ENCODE measurements at regions not wholly inside any gene's neighbourhood (a gene's known extent, or its start where the extent isn't known, plus 50 kb on each side); places are given as distances from the start of the nearest gene placed in this dataset.

DNA sequence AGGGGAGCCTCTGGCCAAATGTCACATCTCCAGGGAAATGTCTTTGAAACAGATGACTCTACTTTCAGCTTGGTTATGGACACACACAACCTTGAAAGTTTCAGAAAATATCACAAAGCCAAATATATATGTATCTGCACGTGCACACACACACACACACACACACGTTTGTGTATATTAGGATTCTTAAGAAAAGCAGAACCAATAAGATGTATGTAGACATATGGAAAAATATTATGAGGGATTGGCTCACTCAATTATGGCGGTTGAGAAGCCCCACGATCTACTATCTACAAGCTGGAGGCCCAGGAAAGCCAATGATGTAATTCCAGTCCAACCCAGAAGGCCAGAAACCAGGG, 194.9 kb downstream of the PALM2AKAP2 start:
- Histone ChIP-seq H3K4me1 (no peaks in the 10 kb centered on the region), H3K27me3 (no peaks in the 10 kb centered on the region), H3K27ac (no peak overlapping the region), H3K4me3 (no peak overlapping the region), H3K9me3 (no peaks in the 10 kb centered on the region), H3K36me3 (no peaks in the 10 kb centered on the region)
- TF ChIP-seq EP300 (IDR thresholded peaks at IDR 0.05) (no peak), POLR2A (IDR thresholded peaks at IDR 0.05) (no peak)
- TF ChIP-seq, protein P1, sequence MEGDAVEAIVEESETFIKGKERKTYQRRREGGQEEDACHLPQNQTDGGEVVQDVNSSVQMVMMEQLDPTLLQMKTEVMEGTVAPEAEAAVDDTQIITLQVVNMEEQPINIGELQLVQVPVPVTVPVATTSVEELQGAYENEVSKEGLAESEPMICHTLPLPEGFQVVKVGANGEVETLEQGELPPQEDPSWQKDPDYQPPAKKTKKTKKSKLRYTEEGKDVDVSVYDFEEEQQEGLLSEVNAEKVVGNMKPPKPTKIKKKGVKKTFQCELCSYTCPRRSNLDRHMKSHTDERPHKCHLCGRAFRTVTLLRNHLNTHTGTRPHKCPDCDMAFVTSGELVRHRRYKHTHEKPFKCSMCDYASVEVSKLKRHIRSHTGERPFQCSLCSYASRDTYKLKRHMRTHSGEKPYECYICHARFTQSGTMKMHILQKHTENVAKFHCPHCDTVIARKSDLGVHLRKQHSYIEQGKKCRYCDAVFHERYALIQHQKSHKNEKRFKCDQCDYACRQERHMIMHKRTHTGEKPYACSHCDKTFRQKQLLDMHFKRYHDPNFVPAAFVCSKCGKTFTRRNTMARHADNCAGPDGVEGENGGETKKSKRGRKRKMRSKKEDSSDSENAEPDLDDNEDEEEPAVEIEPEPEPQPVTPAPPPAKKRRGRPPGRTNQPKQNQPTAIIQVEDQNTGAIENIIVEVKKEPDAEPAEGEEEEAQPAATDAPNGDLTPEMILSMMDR (IDR thresholded peaks at IDR 0.05) = no peak
- WGBS, 2 donors (ENCODE audit: low coverage in 1 of 2) = 88 to 90% methylated on average over 2 to 4 of the region's 4 CpGs
- no peak for ATAC-seq

DNA sequence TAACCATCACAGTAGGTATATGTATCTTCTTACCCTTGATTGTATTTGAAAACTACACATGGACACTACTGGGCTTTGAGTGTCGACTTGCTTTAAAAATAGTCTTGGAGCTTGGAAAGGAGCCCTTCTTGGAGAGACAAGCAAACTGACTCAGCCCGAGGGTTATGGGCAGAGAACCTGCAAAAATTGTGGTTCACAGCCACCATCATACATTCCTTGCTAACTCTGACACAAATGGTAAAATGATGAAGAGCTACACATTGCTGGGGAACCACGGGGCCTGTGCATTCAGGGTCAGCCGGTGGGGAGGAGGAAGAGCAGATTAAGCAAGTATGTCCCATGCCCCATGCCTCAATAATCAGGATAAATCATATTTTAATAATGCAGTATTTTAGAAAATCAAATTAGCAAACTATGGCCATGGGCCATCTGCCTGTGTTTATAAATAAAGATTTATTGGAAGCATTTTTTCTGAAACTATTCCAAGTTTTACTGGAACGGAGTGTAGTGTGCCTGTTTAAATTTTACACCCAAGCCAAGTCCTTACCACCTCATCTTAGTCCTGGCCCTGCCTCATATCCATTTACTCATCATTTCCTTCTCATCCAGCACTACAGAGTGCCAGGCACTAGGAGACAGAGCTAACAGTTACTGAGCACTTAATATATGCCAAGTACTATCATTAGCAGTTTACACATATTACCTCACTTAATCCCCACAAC, 195.7 kb downstream of the PALM2AKAP2 start:
- Histone ChIP-seq H3K4me1 (no peaks in the 10 kb centered on the region), H3K4me3 (no peak overlapping the region), H3K27me3 (no peaks in the 10 kb centered on the region), H3K27ac (no peak overlapping the region), H3K36me3 (no peaks in the 10 kb centered on the region), H3K9me3 (no peaks in the 10 kb centered on the region)
- 45 to 48% methylated on average over 4 to 5 of the region's 5 CpGs for WGBS, 2 donors (ENCODE audit: low coverage in 1 of 2)
- ATAC-seq = no peak
- TF ChIP-seq POLR2A (IDR thresholded peaks at IDR 0.05) = no peak
- TF ChIP-seq POLR2AphosphoS5 (IDR thresholded peaks at IDR 0.05) = no peak
- TF ChIP-seq EP300 (IDR thresholded peaks at IDR 0.05) = no peak
- TF ChIP-seq, protein P1 (IDR thresholded peaks at IDR 0.05) = no peak

DNA sequence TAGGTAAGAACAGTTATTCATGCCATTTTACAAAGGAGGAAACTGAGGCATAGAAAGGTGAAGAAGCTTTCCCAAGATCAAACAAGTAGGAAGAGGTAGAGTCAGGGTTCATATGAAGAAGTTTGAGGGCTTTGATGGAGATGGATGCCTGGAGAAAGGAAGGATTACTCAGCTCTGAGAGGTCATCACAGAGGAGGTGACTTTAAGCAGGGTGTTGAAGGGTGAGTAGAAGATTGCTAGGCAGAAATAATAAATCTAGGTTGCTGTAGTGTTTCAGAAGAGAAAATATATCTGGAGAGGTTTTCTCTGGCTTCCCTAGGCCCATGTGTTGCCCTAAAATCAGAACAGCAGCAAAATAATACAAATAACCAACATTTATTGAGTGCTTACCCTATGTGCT, 196.3 kb downstream of the PALM2AKAP2 start:
- Histone ChIP-seq H3K4me3 (no peak overlapping the region), H3K27ac (no peak overlapping the region), H3K4me1 (no peaks in the 10 kb centered on the region), H3K36me3 (no peaks in the 10 kb centered on the region), H3K9me3 (no peaks in the 10 kb centered on the region), H3K27me3 (no peaks in the 10 kb centered on the region)
- ATAC-seq = no peak
- no peak for TF ChIP-seq POLR2A (IDR thresholded peaks at IDR 0.05)
- TF ChIP-seq, protein P1 (IDR thresholded peaks at IDR 0.05) = no peak
- no peak for TF ChIP-seq POLR2AphosphoS5 (IDR thresholded peaks at IDR 0.05)
- no peak for TF ChIP-seq EP300 (IDR thresholded peaks at IDR 0.05)

DNA sequence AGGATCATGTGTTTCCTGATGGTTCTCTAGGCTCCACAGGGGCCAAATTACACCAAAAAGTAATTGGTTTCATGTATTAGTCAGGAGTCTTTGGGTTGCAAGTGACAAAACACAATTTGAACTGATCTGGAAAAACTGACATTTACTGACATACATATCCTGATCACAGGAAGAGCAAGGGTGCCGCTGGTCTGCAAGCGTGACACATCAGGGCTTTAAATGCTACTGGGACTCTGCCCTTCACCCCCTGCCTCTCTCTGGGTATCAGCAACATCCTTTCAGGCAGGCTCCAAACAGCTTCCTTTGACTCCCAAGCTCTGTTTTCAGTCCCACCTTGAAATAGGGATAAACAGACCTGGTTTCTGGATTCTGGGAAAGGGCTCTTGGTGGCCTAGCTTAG, 197.5 kb downstream of the PALM2AKAP2 start:
- Histone ChIP-seq H3K4me3 (no peak overlapping the region), H3K27ac (no peak overlapping the region), H3K4me1 (no peaks in the 10 kb centered on the region), H3K9me3 (no peaks in the 10 kb centered on the region), H3K36me3 (no peaks in the 10 kb centered on the region), H3K27me3 (no peaks in the 10 kb centered on the region)
- WGBS, 2 donors (ENCODE audit: low coverage in 1 of 2) = 92 to 94% methylated on average over 2 of the region's 2 CpGs
- TF ChIP-seq POLR2AphosphoS5 (IDR thresholded peaks at IDR 0.05) (no peak), POLR2A (IDR thresholded peaks at IDR 0.05) (no peak), EP300 (IDR thresholded peaks at IDR 0.05) (no peak)
- TF ChIP-seq, protein P1 (IDR thresholded peaks at IDR 0.05) = no peak
- no peak for ATAC-seq

DNA sequence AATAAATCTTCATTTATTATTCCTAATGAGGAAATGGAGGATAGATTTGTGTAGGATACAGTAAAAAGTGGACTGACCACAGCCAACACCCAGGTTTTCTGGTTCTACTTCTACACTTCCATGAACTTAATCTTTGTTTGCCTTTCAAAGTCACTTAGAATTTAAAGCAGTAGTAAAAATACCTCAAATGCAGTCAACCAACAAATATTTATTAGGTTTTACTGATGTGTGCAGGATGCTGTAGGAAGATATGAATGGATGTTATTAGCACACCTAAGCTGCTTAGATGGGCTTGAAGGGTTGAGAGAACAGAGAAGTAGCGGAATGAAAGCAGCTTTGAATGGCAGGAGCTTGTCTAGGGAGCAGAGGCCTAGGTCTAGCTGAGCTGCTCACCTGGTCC, 201.1 kb downstream of the PALM2AKAP2 start:
- no peaks in the 10 kb centered on the region for H3K36me3 ChIP-seq
- H3K27ac ChIP-seq = no peak overlapping the region
- no peaks in the 10 kb centered on the region for H3K27me3 ChIP-seq
- no peaks in the 10 kb centered on the region for H3K9me3 ChIP-seq
- whole genome bisulfite sequencing, 2 donors (ENCODE audit: low coverage in 1 of 2) = 14 to 100% methylated on average over 1 of the region's 1 CpG
- H3K4me1 ChIP-seq = no peaks in the 10 kb centered on the region
- no peak for ATAC-seq
- H3K4me3 ChIP-seq = no peak overlapping the region
- TF ChIP-seq, protein P1 (IDR thresholded peaks at IDR 0.05) = no peak
- no peak for TF ChIP-seq POLR2A (IDR thresholded peaks at IDR 0.05)
- TF ChIP-seq EP300 (IDR thresholded peaks at IDR 0.05) = no peak
- no peak for TF ChIP-seq POLR2AphosphoS5 (IDR thresholded peaks at IDR 0.05)
